GM12878 (cell line): ENCODE measurements at regions not wholly inside any gene's neighbourhood (a gene's known extent, or its start where the extent isn't known, plus 50 kb on each side); places are given as distances from the start of the nearest gene placed in this dataset.

ENCODE experiments used
- ATAC-seq: fragments of 200-7000 bp; cut with Tn5 transposase; 3 replicates; pipeline ENCODE4 v1.9.1; 2020; ENCODE audit warnings: mild to moderate bottlenecking, moderate library complexity
- BruUV-seq: library from RNA; stranded (reverse); fragments of 400-500 nt; replicated peaks from 2 replicates; lab custom pipeline; 2021; lab: Mats Ljungman, UMichigan
- CTCF ChIA-PET: fragments of 300-600 bp; sonication (Branson Sonifier 250); formaldehyde crosslinking; extraction: SDS; loops from one replicate; lab custom pipeline; 2021; ENCODE audit warnings: inconsistent platforms; lab: Yijun Ruan, JAX
- POLR2A ChIA-PET: fragments of 350-600 bp; formaldehyde crosslinking; extraction: SDS; loops from one replicate; lab custom pipeline; 2021; ENCODE audit warnings: inconsistent platforms; lab: Charles Lee
- RAD21 ChIA-PET: fragments of 300-600 bp; sonication (Branson Sonifier 250); formaldehyde crosslinking; loops from one replicate; lab custom pipeline; 2023; ENCODE audit warnings: antibody characterized with exemption; ENCODE audit not compliant: unreplicated experiment; lab: Charles Lee
- SMC1A ChIA-PET: fragments of 300-600 bp; sonication (Branson Sonifier 250); formaldehyde crosslinking; loops from one replicate; lab custom pipeline; 2023; ENCODE audit not compliant: unreplicated experiment, uncharacterized antibody; lab: Charles Lee
- DNase-seq: peaks from one replicate; pipeline ENCODE4 v3.0.0-alpha.2; 2011; ENCODE audit warnings: low read depth, low spot score
- FAIRE-seq: peaks from 3 replicates; lab custom pipeline; 2011; peaks lifted over from hg19 to GRCh38; lab: Jason Lieb, UNC
- H2AFZ ChIP-seq: 2 replicates; pipeline ENCODE4 v1.6.0; 2011; ENCODE audit warnings: low read depth, low read length, control low read depth; ENCODE audit not compliant: control insufficient read depth
- H3K27ac ChIP-seq: 2 replicates; pipeline ENCODE4 v1.5.1; 2011; ENCODE audit warnings: control low read depth; ENCODE audit not compliant: control insufficient read depth, insufficient read depth
- H3K27me3 ChIP-seq, 2 experiments: replicated peaks in 1 of 2; 2 replicates each; pipeline versions ENCODE4 v1.6.0 to v1.6.1; 2011; ENCODE audit warnings: low read length in 1 of 2; ENCODE audit not compliant: control insufficient read depth in 2 of 2, insufficient read depth in 2 of 2
- H3K36me3 ChIP-seq, 2 experiments: 2 replicates each; pipeline ENCODE4 v1.5.1; 2011; ENCODE audit warnings: low read length in 1 of 2; ENCODE audit not compliant: control insufficient read depth in 2 of 2, insufficient read depth in 2 of 2
- H3K4me1 ChIP-seq: 2 replicates; pipeline ENCODE4 v1.6.1; 2011; ENCODE audit warnings: mild to moderate bottlenecking, low read length, moderate library complexity, mixed read lengths; ENCODE audit not compliant: control insufficient read depth, insufficient read depth
- H3K4me2 ChIP-seq: 2 replicates; pipeline ENCODE4 v1.6.0; 2011; ENCODE audit warnings: control low read depth; ENCODE audit not compliant: control insufficient read depth, insufficient read depth
- H3K4me3 ChIP-seq: fragments of 200-600 bp; sonication (generic); 2 replicates; pipeline ENCODE4 v1.5.1; 2016
- H3K79me2 ChIP-seq: 2 replicates; pipeline ENCODE4 v1.6.0; 2011; ENCODE audit warnings: low read length; ENCODE audit not compliant: control insufficient read depth, insufficient read depth
- H3K9ac ChIP-seq: 2 replicates; pipeline ENCODE4 v1.8.0; 2011; ENCODE audit warnings: low read length, control low read depth, mixed read lengths; ENCODE audit not compliant: control insufficient read depth, insufficient read depth
- H3K9me3 ChIP-seq: replicated peaks from 3 replicates; pipeline ENCODE4 v1.5.1; 2011; ENCODE audit warnings: mild to moderate bottlenecking, low read length; ENCODE audit not compliant: control insufficient read depth, insufficient read depth
- H4K20me1 ChIP-seq: 2 replicates; pipeline ENCODE4 v1.6.0; 2011; ENCODE audit not compliant: control insufficient read depth, insufficient read depth
- ATF3 ChIP-seq: IDR thresholded peaks from 2 replicates; pipeline ENCODE4 v1.6.1; 2011; ENCODE audit warnings: low read depth, mild to moderate bottlenecking, low read length, moderate library complexity, borderline replicate concordance; ENCODE audit errors: extremely low read depth
- CEBPZ ChIP-seq: fragments of 150-350 bp; IDR thresholded peaks from 2 replicates; pipeline ENCODE4 v1.6.1; 2016; ENCODE audit warnings: low read depth, low read length
- CUX1 ChIP-seq: IDR thresholded peaks from 2 replicates; pipeline ENCODE4 v1.6.1; 2012; ENCODE audit warnings: improper control_type of control experiment, low read depth, low read length; ENCODE audit not compliant: insufficient replicate concordance
- DPF2 ChIP-seq: fragments of 450-650 bp; IDR thresholded peaks from 2 replicates; pipeline ENCODE4 v1.6.1; 2017; ENCODE audit warnings: mild to moderate bottlenecking
- E2F4 ChIP-seq: IDR thresholded peaks from 2 replicates; pipeline ENCODE4 v1.6.1; 2012; ENCODE audit warnings: low read depth, low read length, improper control_type of control experiment
- HDAC6 ChIP-seq: fragments of 200-600 bp; sonication (generic); IDR thresholded peaks from one replicate; pipeline ENCODE4 v1.8.0; 2017; ENCODE audit warnings: antibody characterized with exemption; ENCODE audit not compliant: unreplicated experiment
- HDGF ChIP-seq: fragments of 450-650 bp; IDR thresholded peaks from 2 replicates; pipeline ENCODE4 v1.6.1; 2016; ENCODE audit warnings: antibody characterized with exemption
- KAT2A ChIP-seq: conservative IDR thresholded peaks from 2 replicates; pipeline ENCODE4 v1.6.1; 2011; ENCODE audit warnings: low read depth, low read length; ENCODE audit not compliant: control insufficient read depth
- MTA3 ChIP-seq: IDR thresholded peaks from 2 replicates; pipeline ENCODE4 v1.6.1; 2012; ENCODE audit warnings: low read length, inconsistent platforms, borderline replicate concordance
- RB1 ChIP-seq: fragments of 450-650 bp; formaldehyde crosslinking; IDR thresholded peaks from 2 replicates; pipeline ENCODE4 v1.6.1; 2017; ENCODE audit warnings: mild to moderate bottlenecking, borderline replicate concordance
- SUPT20H ChIP-seq: IDR thresholded peaks from 2 replicates; pipeline ENCODE4 v1.6.1; 2011; ENCODE audit warnings: low read depth, mild to moderate bottlenecking, low read length, moderate library complexity, borderline replicate concordance; ENCODE audit not compliant: control insufficient read depth
- WGBS: methylation state at CpG from one replicate; pipeline ENCODE4 v1.1.6; 2016; ENCODE audit warnings: low lambda C conversion rate; ENCODE audit not compliant: insufficient replicate concordance, insufficient coverage; ENCODE audit errors: missing lambda C conversion rate; 5-methylcytosine and 5-hydroxymethylcytosine counted together
- in situ Hi-C: fragments of 300-500 bp; cut with MboI; formaldehyde crosslinking; loops from 9 replicates; pipeline ENCODE4 v1.14.3; 2018; ENCODE audit warnings: mixed read lengths
- intact Hi-C: fragments of 100-400 bp; cut with micrococcal nuclease; formaldehyde crosslinking; loops from one replicate; pipeline ENCODE4 v1.14.2; 2022; ENCODE audit not compliant: unreplicated experiment

GRCh38 chr5:39561421-39561820, 136.6 kb upstream of the DAB2 start:
- H3K79me2 ChIP-seq = no peaks in the 10 kb centered on the region
- H3K4me2 ChIP-seq = no peak overlapping the region
- no peak overlapping the region for H3K27ac ChIP-seq
- H2AFZ ChIP-seq = no peak overlapping the region
- H3K9me3 ChIP-seq = no peaks in the 10 kb centered on the region
- intact Hi-C loops (no loop called here), in situ Hi-C loops (no loop called here)
- DNase-seq = no peak
- ChIA-PET SMC1A (no interaction called here), RAD21 (no interaction called here), CTCF (no interaction called here), POLR2A (no interaction called here)
- no TSS peak for BruUV-seq
- FAIRE-seq = no peak
- no peak overlapping the region for H3K9ac ChIP-seq
- no peak for ATAC-seq
- 5% methylated on average over 2 of the region's 2 CpGs for WGBS
- no peak overlapping the region for H3K4me3 ChIP-seq
- H3K27me3 ChIP-seq = no peaks in the 10 kb centered on the region
- H3K36me3 ChIP-seq = no peaks in the 10 kb centered on the region
- no peaks in the 10 kb centered on the region for H3K4me1 ChIP-seq
- H4K20me1 ChIP-seq = no peaks in the 10 kb centered on the region
- TF ChIP-seq E2F4 = no peak
- no peak for TF ChIP-seq CEBPZ
- no peak for TF ChIP-seq RB1
- TF ChIP-seq DPF2 = no peak
- no peak for TF ChIP-seq HDGF
- TF ChIP-seq MTA3 = no peak
- no peak for TF ChIP-seq CUX1
- no peak for TF ChIP-seq HDAC6
- TF ChIP-seq ATF3 = no peak
- no peak for TF ChIP-seq KAT2A
- no peak for TF ChIP-seq SUPT20H
